ELR (cell line): ENCODE measurements at regions not wholly inside any gene's neighbourhood (a gene's known extent, or its start where the extent isn't known, plus 50 kb on each side); places are given as distances from the start of the nearest gene placed in this dataset.
"Not testable (repeated sequence)": the region's sequence is repeated elsewhere in the genome, so short reads cannot be mapped to it uniquely, and the experiment has no call there.

Experiments
- DNase-seq: peaks from one replicate; pipeline ENCODE4 v3.0.0-alpha.2; 2015; ENCODE audit warnings: low read depth

DNA sequence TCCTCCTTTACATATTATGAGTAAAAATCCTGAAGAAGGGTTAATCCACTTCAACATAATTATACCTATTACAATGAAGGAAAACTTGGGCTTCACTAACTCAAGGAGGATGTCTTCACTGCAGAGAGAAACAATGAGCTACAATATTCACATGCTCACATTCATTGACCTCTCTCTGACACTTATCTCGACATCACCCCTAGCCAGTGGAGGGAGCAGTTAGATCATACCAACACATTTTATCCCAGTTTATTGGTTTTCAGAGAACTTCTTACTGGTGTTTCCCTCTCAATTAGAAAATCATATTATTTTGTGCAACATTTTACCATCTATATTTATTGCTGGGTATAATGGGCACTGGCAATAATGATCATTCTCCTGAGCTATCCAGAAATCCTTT lies 646.5 kb downstream of the TENT5A start:
- no peak for DNase-seq

DNA sequence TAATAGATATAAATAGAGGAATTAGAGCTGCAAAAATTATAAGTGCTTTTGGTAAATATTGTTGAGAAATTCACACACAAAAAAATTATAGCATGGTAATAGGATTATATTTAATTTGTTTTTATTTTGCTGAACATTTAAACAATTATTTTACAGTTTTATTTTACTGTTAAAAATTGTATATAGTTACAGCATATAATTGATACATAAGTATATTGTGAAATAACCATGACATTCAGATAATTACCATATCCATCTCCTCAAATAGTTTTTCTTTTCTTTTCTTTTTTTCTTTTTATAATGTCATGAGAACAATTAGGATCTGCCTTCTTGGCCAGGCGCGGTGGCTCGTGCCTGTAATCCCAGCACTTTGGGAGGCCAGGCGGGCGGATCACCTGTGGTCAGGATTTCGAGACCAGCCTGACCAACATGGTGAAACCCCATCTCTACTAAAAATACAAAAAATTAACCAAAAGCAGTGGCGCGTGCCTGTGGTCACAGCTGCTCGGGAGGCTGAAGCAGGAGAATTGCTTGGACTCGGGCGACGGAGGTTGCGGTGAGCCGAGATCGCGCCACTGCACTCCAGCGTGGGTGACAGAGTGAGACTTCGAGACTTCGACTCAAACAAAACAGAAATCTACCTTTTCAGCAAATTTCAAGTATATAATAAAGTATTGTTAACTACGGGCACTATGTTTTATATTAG lies 654.2 kb downstream of the TENT5A start:
- no peak for DNase-seq

DNA sequence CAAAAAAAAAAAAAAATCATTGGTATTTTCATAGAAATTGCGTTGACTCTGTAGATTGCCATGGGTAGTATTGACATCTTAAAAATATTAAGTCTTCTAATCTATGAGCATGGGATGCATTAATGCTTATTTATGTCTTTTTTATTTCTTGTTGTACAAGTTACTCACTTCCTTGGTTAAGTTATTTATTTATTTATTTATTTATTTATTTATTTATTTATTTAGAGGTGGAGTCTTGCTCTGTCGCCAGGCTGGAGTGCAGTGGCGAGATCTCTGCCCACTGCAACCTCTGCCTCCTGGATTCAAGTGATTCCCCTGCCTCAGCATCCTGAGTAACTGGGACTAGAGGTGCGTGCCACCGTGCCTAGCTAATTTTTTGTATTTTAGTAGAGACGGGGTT lies 656.0 kb downstream of the TENT5A start:
- DNase-seq = not testable (repeated sequence)

DNA sequence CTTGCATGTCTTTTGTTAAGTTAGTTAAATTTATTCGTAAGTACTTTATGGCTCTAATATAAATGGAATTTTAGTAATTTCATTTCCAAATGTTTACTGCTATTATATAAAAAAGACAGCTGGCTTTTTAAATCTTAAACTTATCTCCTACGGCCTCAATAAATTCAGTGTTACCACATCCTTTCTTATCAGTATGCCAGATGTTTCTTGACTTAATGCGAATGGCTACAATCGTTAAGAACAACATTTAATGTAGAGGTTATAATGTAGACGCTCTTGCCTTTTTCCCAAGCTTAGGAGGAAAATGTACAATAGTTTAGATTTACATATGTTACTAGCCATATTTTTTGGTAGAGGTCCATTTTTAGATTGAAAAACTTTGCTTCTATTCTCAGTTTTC lies 659.4 kb downstream of the TENT5A start:
- no peak for DNase-seq

DNA sequence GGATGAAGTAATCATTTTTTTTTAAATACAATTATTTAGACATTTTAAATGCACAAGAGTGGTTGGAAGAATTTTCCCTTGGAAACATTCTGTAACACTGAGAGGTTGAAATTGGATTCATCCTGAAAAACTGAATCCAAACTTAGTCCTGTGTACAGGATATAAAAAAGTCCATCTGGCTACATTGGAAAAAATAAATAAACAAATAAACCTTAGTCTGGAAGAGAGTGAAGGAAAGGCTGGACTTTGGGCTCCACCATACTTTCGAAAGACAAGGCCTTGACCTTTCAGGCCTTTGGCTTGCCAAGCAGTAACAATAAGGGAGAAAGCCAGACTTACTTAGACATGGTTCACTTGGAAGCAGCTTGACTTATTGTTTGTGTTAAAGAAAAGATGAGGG lies 664.3 kb downstream of the TENT5A start:
- DNase-seq = no peak

DNA sequence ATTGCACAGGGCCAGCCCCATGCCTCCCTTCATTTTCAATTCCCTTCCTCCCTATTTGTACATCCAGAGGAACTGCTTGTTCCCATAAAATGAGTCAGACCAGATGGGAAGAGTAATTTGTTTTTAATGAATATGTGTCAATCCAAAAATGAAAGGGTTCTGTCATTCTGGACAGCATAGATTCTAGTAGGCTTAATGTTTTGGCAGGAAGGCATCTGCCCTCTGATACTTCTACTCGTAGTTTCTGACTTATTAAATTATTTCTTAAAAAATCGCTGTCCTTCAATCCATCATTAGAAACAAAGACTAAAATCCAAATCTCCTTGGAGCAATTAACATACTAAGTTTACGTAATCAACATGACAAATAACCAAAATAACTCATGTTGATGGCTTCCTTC lies 665.5 kb downstream of the TENT5A start:
- DNase-seq = no peak

DNA sequence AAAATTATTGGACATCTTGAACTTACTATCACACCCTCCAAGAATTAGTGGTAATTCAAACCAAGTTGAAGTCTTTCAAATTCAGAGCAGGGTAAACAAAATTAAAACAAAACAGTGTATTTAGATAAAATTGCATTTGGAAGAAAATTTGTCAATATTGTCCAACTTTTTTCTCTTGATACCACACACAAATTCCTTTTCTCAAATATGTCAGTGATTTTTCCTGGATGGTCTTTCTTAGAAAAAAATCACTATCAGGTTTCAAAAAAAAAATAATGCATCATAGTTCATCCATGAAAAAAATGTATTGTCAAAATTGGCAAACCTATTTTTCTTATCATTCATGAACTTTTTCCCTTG lies 667.1 kb downstream of the TENT5A start:
- DNase-seq = no peak

DNA sequence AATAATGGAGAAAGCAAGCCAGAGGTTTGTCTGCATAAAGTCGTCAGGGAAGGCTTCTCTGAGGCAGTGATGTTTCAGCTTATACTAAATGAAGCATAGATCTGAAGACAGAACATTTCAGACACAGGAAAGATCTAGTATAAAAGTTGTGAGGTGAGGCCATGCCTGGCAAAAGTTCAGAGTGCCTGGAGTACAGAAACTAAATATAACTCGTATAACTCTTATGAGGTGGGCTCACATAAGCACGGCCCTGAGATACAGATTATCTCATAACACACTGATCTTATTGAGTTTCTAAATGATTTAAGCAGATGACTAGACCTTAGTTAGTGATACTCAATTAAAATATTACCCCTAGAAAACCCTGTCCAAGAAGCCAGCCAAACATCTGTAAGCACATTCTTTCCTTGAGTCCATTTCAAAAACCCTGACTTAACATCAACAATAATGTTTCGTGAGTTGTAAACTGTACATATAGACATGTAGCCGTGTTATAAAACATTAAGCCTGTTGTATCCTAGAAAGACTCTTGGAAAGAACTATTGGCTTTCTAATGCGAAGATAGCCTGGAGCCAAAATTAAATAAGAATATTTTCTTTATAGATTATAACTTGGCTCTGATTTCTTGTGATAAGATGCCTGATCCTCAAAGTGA lies 667.6 kb downstream of the TENT5A start:
- DNase-seq = no peak

DNA sequence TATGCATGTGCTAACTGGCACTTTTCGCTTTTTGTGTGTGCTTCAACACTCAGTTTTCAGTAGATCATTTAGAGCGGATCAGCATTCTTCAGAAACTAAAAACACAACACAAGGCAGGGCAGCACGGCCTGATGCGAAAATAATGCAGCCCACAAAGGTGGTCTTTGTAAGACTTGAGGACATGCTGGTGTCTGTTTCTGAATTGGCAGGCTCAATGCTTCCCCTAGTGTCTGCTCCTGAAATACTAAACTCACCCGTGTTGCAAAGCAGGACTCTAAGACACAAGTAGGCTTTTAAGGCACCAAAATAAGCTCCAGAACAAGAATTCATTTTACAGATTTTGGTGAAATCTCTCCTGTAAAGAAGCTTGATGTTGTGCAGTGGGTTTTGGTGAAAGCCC lies 676.5 kb downstream of the TENT5A start:
- peak; percentile 3 for DNase-seq

DNA sequence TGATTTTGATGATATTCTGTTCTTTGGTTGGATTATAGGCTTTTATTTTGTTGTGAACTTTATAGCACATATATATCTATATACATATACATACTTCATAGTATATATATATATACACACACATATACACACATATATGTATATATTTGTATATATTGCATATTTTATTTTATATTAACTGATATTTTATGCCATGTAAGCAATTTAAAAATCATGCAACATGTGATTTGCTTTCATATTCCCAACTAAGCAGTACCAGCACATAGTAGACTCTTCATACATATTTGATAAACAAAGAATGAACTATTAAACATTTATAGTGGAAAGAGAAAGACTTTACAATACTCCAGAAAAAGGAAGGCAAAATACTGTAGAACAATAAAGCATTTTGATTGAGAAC lies 679.2 kb downstream of the TENT5A start:
- DNase-seq = no peak

DNA sequence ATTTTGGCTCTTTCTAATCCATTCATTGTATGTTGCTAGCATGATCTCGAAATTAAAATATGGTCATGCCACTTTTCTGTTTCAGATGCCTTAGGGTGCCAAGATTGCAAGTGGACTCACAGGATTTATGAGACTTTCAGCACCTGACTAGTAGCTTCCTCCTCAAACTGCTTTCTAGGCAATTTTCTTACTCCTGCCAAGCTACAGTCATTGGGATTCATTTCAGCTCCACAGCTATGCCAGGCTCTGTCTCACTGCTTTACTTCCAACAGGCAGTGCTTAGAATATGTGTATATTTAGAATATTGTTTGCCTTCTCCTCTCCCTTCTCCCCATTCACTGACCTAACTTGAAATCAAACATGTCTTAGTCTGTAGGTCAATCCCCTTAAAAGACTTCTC lies 681.4 kb downstream of the TENT5A start:
- no peak for DNase-seq

DNA sequence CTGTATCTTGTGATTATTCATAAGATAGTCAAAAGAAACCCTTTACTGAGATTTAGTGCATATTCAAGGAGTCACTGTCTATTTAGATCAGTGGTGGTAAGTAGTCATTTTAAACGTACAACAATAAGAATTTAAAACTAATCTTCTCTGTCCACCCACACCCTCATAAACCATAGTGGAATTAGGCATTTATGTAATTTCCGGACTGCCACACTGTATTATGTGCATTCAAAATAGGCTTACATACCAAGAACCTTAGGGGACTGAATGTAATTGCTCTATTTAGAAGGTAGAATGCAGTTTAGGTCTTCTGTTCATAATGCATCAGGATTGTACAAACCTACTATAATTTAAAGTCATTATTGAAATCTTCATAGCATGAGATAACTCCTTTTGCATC lies 685.4 kb downstream of the TENT5A start:
- no peak for DNase-seq

DNA sequence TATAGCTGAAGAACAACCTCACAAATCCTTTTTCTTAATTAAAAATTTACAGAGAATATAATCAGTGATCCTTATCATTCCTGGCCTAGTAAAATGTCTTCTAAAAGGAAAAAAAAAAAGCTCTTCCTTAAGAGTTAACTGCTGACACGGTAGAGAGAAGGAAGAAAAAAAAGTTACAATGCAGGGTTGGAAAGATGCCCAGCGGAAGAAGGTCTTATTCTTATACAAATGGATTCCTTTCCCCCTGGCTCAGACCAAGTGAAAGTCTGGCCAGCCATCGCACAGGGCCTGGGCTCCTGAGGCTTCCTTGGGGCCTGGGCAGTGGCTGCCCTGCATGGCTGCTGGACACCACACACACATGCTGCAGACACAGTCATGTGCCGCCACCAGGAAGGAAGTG lies 688.6 kb downstream of the TENT5A start:
- no peak for DNase-seq

DNA sequence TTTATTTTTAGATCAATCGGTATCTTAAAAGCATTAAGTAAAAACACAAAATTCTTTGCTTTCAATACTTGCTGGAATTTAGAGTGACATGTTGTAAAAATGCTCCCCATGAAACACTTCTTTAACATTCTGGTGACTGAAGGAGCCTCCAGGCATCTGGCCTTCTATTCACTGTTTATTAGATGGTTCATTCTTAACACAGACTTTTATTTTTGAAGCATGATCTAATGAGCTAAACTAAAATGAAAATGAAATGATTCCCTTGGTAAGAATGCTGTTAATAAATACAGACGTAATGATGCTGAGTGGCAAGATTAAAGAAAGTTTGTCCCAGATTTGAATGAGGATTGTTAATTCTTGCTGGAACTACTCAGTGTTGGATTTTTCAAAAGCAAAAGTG lies 698.4 kb downstream of the TENT5A start:
- DNase-seq = no peak

DNA sequence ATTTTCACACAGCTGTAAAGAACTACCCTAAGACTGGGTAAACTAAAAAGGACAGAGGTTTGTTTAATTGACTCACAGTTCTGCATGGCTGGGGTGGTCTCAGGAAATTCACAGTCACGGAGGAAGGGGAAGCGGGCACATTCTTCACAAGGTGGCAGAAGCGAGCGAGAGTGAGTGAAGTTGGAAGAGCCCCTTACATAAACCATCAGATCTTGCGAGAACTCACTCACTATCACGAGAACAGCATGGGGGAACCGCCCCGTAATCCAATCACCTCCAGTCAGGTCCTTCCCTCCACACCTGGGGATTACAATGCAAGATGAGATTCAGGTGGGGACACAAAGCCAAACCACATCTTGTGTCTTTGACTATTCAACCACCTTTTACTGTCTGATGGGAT lies 700.5 kb downstream of the TENT5A start:
- DNase-seq = no peak

DNA sequence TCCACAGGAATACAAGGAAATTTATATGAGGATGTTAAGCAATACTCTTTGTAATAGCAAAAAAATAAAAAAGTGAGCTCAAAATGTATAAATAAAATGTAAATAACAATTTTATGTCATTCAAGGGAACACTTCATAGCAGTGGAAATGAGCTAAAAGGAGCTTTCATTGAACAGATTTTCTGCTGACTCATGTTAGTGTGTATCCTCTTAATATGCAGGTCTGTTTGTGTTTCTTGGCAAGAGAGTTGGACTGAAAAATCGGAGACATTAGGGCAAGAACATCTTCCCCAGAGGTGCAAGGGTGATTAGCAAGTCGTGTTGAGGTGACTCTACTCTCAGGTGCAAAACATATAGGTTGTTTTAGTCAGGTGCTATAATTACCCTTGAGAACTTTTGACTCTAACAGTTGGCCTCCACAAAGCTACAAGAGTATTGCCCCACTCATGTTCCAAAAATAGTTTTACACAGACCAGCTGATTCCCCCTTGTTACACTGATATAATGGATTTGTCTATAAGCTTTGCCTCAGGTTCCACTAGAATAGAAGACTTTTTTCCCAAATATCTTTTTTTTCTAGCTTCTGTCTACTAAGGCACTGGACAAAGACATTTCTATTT lies 702.9 kb downstream of the TENT5A start:
- no peak for DNase-seq

DNA sequence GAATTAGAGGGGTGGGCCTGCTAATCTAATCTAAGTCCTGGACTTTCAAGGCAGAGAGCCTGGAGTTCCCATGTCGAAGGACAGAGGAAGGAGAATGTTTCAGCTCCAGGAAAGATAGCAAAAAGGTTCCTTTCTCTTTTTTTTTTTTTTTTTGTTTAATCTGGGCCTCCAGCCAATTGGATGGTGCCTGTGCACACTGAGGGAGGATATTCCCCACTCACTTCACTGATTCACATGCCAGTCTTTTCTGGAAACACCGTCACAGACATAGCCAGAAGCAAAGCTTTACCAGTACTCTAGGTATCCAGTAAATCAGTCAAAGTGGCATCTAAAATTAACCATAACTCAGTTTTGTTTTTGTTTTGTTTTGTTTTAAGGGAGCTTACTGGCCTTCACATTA lies 721.1 kb downstream of the TENT5A start:
- no peak for DNase-seq

DNA sequence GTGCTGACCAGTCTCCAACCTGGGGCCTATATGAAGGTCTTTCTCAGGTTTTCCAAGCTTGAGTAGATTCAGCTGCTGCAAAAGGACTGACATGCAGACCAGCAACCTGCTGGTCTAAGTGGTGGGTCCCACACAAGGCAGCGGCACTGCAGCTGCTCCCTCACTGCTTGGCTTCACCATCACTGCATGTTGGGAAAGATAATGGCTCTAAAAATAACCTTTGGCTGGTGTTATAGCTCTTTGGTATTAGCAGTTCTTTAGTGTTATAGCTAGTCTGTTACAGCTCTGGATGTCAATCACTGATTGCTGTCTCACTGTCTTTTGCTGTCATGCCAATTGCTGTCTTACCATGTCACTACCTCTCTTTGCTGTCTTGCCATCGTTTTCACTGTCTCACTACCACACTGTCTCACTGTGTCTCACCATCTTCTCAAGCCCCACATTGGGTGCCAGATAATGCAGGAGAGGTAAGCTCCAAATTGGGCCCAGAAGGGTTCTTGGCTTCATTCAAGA lies 726.4 kb downstream of the TENT5A start:
- no peak for DNase-seq

DNA sequence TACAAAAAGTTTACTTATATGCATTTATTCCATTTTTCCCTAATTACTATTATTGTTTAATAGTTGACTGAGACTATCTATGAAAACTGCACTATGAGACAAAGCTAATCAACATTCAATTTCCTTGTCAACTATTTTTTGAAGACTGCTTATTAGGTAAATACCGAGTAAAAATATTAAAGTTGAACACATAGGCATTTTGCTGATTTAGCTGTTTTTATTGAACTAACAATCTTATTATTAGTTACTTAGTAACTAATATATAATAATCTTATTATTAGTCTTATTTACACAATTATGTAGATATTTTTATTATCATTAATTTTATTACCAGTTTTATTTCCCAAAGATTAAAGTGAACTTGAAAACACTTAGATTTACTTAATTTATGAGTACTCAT lies 728.8 kb downstream of the TENT5A start:
- DNase-seq = no peak

DNA sequence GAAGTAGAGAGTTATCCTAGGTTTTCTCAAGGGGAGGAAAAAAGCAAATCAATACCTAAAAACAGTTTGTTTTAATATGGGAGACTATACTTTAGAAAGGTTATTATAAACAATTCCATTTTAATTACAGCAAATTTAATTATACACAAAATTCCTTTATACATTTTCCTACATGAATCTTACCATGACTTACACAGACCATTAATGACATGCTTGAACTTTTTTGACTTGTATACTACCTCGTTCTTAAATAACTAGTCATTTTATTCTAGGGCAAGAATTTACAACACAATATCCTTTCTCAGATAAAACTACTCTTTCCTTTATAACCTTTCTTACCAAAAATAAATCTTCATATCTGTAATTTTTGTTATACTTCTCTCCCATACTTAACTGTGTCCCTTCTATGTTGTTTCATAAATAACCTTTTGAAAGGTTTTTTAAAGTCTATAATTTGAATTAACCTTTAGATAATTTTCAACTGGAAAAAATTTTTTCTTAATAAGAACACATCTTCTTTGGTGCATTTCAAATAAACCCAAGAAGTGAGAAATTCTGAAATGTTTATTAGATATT lies 729.4 kb downstream of the TENT5A start:
- DNase-seq = peak; percentile 28

DNA sequence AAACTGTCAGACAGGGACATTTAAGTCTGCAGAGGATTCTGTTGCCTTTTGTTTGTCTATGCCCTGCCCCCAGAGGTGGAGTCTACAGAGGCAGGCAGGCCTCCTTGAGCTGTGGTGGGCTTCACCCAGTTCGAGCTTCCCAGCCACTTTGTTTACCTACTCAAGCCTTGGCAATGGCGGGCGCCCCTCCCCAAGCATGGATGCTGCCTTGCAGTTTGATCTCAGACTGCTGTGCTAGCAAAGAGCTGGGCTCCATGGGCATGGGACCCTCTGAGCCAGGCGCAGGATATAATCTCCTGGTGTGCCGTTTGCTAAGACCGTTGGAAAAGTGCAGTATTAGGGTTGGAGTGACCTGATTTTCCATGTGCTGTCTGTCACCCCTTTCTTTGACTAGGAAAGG lies 734.9 kb downstream of the TENT5A start:
- DNase-seq = not testable (repeated sequence)

DNA sequence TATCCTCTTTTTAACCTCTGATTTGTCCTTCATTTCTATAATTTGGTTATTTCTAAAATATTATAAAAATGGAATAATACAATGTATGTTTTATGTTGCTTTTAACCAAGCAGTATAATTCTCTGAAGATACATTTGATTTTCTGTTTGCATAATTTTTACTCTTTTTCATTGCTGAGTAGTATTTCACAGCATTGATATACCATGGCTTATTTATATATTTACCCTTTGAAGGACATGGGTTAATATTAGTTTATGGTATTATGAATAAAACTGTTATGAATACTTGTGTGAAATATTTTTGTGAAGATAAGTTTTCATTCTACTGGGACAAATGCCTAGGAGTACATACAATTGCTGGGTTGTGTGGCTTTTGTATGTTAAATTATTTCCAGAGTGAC lies 748.6 kb downstream of the TENT5A start:
- DNase-seq = no peak

DNA sequence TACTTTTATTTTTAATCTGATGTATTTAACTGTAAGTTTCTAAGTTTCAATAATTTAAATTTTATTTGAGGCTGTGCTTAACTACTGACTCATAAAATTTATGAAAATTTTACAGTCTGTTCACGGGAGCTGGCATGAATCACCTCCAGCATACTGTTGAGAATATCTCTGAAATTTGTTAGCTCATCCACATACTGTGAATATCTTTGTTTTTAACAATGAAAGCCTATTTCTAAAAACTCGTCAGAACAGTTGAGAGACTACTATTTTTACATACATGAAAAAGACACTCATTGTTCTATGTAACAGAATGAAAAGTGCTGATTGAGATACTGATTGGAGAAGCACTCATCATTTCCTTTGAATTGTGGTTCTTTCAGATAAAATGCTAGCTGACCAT lies 749.3 kb downstream of the TENT5A start:
- peak; percentile 45 for DNase-seq
